GM18909 (cell line): ENCODE measurements at regions not wholly inside any gene's neighbourhood (a gene's known extent, or its start where the extent isn't known, plus 50 kb on each side); places are given as distances from the start of the nearest gene placed in this dataset.
"Not testable (repeated sequence)": the region's sequence is repeated elsewhere in the genome, so short reads cannot be mapped to it uniquely, and the experiment has no call there.

Source experiments
- ATAC-seq: cut with Tn5 transposase; IDR thresholded peaks from one replicate; pipeline ENCODE4 v1.9.1; 2021; ENCODE audit warnings: mild to moderate bottlenecking; ENCODE audit not compliant: unreplicated experiment, poor library complexity

DNA sequence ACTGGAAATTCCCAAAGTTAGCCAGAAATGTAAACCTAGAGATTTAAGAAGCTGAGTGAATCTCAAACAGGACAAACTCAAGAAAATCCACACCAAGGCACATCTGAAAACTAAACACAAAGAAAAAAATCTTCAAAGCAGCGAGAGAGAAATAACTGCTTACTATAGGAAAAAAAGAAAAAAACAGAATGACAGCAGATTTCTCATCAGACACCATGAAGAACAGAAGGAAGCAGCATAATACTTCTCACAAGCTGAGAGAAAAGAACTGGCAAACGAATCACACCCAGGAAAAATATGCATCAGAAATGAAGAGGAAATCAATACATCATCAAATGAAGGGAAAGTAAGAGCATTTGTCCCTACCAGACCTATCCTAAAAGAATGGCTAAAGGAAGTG is 236.3 kb upstream of the ADAMTS3 start:
- no peak for ATAC-seq

DNA sequence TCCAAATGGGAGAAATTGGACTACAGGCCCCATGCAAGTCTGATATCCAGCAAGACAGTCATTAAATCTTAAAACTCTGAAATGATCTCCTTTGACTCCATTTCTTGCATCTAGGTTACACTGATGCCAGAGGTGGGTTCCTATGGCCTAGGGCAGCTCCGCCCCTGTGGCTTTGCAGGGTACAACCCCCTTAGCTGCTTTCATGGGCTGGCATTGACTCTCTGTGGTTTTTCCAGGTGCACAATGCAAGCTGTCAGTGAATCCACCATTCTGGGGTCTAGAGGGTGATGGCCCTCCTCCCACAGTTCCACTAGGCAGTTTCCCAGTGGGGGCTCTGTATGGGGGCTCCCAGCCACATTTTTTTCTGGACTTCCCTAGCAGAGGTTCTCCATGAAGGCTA is 228.5 kb upstream of the ADAMTS3 start:
- no peak for ATAC-seq

DNA sequence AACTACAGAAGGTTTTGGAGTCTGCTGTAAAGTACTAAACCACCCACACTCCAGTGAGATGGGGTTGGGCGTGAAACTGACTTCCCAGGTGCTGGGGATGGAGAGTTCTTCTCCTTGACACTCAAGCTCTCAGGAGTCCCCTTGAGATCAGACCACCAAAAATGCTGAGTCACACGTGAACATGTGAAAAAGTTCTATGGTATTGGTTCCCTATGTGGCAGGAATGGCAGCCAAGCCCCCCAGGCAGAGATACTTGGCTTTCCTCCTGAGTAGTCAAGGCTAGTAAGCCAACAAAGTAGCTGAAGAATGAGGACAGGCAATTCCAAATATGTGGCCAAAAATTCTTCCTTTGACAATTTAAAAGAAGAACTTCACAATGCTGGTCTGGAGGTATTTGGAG is 222.0 kb upstream of the ADAMTS3 start:
- ATAC-seq = no peak

DNA sequence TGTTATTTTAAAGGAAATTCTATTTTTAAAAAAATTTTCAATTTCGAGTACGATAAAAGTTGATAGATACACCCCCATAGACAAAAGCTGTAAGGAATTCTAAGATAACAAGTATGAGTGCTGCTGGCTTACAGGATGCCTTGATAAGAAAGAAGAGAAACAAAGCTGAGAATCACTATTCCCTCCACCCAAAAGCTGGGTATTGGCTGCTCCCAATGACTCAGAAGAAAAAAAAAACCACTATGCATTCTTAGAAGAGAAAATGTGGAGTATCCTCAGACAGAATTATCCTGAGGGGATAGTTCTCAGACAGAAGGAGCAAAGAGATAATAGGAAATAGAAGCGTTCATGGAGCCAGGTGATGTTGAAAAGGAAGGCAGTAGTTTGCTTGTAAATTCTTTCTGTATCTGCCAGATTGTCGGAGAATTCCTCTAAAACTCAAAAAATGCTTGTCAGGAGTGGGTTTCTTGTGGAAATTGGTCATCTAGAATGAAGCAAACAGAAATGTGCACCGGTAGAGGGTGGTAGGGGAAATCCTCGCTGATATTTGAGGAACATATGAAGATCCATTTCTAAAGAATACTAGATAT is 217.5 kb upstream of the ADAMTS3 start:
- ATAC-seq = no peak

DNA sequence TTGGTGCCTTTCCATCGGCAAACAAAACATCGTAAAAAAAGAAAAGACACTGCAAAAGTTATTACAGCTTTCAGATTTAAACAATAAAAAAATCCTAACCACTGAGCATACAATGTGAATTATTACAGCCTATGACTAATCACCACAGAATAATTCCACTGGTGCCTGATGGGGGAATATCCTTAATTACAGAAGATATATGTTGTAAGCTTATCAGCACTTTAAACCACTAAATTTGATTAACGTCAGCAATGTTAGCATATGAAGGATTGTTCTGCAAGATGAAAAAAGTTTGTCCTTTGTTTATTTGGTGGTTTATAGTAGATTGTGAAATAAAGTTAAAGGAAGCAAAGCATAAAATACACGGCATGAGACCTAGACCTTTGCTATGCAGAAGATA is 210.2 kb upstream of the ADAMTS3 start:
- no peak for ATAC-seq

DNA sequence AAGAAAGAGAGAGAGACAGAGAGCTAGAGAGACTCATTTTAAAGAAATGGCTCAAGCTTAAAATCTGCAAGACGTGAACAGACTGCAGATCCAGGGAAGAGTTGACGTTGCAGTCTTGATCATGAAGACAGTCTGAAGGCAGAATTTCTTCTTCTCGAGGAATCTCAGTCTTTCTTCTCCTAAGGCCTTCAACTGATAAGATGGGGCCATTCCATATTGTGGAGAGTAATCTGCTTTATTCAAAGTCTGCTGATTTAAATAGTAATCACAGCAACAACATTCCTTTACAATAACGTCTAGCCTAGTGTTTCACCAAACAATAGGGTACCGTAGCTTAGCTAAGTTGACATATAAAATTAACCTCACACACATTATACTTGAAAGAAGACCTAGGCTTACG is 208.4 kb upstream of the ADAMTS3 start:
- no peak for ATAC-seq

DNA sequence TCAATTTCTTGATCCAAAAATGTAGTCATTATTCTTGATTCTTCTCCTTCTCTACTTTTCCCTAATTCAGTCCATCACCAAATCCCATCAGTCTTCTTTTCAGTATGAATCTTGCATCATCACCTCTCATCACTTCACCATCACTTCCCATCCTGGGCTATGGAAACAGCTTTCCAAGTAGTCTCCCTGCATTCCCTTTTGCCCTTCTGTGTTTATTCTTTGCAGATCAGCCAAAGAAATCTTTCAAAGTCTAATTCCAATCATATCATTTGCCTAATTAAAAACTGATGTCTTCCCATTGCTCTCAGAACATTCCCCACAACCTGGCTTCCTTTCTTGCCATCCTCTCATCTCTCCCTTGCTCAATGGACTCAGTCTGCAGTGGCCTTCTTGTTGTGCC is 201.7 kb upstream of the ADAMTS3 start:
- ATAC-seq = no peak

DNA sequence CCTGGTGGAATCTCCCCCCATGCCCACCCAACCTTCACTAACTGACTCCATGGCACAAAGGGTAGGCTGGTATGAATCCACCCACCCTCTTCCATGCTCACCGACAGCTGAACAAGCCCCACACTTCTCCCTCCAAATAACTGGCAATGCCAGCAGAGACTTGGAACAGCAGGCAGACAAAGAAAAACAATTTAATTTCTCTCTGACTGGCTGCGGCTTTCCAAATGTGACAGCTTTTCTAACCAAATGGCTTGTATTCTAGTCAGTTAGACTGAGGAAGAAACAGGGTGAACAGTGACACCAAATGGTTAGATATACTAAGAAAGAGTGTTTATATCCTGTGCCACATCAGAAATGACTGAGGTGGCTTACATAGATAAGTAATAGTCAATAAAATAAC is 199.3 kb upstream of the ADAMTS3 start:
- ATAC-seq = no peak

DNA sequence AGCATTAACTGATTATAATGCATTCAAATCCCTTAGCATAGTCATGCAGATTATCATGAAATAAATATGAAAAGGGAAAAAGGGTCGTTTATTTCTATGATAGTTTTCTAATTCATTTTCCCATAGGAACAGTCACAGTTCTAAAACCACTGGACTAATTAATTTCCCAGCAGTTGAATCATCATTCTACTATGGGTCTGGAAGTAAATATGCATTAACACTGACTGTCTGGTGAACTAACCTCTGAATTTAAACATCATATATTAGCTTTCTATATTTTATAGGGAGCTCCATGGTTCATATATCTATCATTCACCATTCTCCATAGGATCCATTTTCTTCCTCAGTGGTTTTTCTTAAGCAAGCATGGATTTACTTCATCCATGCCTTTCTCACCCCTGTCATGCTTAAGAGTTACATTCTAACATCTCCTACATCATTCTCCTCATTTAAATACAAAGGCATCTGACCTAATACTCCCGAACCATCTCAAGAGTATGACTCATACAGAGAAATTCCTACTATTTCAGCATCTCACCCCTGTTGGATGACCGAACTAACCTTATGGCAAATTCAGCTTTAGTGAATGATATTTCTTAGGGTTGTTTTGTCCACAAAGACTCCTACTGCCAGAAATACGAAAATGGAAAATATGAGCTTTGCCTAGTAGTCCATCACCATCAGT is 198.7 kb upstream of the ADAMTS3 start:
- ATAC-seq = no peak

DNA sequence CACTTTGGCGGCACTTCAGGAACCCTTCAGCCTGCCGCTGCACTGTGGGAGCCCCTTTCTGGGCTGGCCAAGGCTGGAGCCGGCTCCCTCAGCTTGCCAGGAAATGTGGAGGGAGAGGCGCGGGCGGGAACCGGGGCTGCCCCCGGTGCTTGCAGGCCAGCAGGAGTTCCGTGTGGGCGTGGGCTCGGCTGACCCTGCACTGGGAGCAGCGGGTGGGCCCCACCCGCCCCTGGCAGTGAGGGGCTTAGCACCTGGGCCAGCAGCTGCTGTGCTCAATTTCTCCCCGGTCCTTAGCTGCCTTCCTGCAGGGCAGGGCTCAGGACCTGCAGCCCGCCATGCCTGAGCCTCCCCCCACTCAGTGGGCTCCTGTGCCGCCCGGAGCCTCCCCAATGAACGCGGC is 196.8 kb upstream of the ADAMTS3 start:
- ATAC-seq = not testable (repeated sequence)

DNA sequence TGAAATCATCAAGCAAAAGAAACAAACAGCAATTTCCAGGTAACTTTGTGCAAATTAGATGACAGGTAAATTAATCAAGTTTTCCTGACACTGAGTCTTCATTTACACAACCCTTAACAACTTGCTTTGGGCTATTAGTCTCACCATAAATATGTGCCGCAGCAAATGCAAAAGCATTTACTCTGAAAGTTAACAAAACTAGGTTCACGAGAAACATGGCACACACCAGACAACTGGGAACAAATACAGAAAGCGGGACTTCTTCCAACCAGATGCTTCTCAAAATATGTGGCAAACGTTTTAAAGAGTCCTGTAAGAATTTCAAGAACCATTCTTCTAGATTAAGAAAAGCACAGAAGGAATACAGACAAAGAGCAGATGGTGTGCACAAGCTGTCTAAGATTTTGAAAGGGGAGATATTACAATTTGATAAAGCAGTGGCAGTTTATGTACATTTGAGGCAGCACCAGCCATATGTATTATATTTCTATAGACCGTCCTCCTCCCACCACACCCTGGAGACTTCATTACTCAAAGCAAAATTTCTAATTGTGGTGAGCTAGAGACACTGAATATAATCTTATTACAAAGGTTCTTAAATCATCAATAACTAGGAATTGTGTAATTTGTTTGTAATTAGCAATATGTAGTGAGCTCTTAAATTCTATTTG is 192.5 kb upstream of the ADAMTS3 start:
- no peak for ATAC-seq

DNA sequence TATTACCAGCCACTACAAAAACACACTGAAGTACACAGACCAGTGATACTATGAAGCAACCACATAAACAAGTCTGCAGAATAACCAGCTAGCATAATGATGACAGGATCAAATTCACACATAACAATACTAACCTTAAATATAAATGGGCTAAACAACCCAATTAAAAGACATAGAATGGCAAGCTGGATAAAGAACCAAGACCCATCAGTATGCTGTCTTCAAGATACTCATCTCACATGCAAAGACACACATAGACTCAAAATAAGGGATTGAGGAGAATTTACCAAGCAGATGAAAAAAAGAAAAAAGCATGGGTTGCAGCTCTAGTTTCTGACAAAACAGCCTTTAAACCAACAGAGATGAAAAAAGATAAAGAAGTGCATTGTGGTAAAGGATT is 184.4 kb upstream of the ADAMTS3 start:
- ATAC-seq = not testable (repeated sequence)

DNA sequence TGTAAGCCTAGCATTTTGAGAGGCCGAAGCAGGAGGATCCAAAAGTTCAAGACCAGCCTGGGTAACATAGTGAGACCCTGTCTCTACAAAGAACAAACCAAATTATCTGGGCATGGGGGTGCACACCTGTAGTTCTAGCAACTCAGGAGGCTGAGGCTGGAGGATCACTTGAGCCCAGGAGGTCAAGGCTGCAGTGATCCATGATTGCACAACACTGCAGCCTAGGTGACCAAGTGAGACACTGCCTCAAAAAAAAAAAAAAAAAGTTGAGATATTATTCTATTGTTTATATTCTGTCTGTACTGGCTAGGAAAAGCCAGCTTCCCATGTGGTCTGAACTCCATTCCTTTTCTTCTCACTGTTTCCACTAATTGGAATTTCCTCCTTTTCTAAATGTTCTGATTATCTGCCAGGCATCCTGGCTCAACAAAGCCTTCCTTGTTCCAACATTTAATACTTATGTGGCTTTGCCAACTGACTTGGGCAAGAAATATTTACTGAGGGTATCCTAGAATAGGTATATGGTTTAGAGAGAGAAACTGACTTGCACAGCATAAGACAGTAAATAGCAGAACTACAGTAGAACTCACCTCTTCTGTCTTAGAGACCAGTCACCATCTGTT is 175.2 kb upstream of the ADAMTS3 start:
- no peak for ATAC-seq

DNA sequence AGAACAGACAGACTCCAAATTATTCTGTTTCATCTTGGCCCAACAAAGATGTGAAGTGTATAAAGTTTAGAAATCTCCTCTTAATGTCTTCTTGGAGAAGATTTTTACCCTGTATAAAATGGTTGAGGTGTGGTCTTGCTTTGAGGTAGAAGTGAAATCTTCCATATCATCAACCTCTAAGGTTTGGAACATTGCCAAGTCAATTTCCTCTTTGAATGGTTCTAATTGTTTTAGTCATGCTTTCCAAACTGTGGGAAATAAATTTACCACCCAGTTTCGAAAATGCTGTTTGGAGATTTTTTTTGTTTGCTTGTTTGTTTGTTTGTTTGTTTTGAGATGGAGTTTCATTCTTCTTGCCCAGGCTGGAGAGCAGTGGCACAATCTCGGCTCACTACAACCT is 174.1 kb upstream of the ADAMTS3 start:
- ATAC-seq = no peak

DNA sequence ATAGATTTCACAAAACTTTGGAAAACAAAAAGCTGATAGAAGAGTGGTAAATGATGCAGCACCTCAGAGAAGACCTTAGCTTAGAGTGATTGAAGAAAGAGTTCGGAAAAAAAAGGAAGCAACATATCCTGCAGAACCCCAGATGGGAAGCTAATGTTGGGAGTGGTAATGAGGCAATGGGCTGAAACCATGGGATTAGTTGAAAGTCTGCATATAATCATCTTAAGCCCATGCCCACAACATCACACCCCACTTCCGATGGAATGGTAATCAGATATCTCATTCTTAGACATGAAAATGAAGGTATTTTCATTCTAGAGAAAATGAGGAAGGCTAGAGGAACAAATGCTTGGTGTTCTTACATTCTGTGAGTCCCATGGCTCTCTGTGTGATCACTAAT is 146.3 kb upstream of the ADAMTS3 start:
- no peak for ATAC-seq

DNA sequence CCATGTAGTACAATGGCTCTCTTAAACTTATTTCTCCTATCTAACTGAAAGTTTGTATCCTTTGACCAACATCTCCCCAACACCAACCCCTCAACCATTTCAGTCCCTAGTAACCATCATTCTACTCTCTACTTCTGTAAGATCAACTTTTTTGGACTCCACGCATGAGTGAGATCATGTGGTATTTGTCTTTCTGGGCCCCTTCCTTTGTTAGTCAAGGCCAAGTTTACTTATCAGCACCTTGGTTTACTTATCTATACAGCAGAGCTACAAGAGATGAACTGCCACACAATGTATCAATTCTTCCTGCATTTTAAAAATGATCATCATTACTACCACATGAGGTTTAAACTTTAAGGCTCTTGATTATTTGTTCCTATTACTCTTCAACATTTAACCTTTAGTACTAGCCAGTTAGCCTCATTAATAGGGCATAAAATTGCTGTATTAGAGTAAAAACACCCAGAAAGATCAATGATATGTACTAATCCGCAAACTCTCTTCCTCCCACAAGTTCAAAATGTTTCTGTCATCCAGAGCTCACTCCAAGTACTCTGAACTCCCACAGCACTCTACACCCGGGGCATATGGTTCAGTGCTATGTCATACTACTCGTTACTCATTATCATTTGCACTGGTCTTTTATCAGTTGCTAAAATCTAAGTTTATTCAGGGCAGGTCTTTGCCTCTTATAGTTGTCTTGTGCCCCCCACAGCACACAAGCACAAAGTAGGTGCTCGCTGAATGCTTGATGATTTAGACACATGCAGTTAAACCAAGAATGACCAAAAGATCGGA is 145.7 kb upstream of the ADAMTS3 start:
- ATAC-seq = no peak

DNA sequence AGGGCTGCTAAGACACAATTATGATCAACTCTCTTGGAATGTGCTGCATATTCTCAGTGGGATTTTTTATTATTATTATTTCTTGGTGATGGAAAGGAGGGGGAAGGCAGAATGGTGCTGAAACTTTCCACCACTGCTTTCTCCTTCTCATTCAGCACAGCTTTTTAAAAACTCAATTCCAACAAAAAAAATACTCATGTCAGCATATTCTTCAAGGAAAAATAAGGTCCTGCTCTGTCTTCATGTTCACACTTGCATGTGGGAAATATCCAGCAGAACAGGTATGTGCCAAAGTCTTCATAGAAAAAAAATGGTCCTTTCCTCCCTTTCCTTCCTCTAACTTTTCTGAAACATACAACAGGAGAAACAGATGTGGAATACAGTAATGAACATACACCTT is 144.0 kb upstream of the ADAMTS3 start:
- ATAC-seq = no peak

DNA sequence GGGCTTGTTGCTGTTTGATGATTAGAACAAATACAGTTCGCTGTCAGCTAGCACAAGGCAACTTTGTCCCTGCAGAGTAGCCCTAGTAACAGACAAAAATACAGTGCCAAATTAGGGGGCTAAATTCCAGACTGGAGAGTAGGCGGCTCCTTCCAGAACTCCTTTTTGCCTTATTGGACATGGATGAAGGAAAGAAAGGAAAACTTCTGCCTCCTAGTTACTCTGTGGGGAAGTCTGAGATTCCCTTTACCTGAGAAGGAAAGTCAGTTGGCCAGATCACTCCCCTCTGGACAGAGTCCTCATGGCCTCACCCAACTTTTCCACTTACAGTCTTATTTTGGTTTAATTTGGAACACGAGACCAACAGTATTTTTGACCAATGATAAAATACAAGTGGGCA is 140.5 kb upstream of the ADAMTS3 start:
- no peak for ATAC-seq

DNA sequence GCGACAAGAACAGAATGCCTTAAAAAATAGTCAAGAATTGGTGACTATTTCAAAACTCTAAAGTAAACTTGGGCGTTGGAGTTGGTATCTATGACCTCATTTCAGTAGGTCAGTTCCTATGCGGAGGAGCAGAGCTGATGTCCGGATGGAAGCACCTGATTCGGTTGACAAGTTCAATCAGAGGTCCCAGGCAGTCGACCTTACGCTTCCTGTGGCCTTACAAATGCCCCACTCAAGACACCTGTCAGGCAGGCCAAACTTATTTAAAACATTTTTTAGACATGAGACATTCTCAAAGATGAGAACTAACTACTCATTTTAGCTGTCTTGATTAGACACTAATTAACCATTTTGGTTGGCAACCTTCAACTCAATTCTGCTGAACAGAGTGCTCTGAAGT is 137.7 kb upstream of the ADAMTS3 start:
- no peak for ATAC-seq

DNA sequence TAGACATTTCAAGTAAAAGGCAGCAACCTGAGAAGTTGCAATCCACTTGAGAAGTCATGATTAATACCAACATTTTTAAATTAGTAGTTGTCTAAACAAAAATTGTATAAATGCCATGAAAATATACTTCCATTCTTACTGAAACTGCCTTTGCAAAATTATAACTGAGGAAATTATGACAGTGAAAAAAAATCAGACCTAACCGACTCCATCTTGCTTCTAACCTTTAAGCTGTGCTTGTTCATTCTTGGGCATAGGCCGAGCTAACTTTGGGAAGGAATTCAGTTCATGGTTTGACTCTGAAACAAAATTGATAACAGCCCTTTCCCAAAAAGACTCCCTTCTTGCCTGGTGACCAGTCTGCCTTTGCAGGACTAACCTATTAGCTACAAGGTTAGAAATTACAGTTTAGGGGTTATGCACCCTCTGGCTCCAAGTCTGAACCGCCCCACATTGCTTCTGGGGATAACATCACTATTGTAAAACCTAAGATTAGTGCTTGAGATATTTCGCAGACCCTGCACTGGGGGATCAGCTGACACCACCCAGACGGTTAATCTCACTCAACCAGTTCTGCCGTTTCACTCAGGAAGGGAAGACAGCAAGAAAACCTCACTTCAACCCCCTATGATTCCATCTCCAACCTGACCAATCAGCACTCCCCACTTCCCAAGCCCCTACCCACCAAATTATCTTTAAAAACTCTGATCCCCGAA is 136.1 kb upstream of the ADAMTS3 start:
- not testable (repeated sequence) for ATAC-seq
